KMS-11 (cell line): ENCODE measurements at regions not wholly inside any gene's neighbourhood (a gene's known extent, or its start where the extent isn't known, plus 50 kb on each side); places are given as distances from the start of the nearest gene placed in this dataset.

Experiments used
- H2AFZ ChIP-seq: fragments of 200-600 bp; sonication (generic); 2 replicates; pipeline ENCODE4 v1.6.1; 2016; ENCODE audit warnings: antibody characterized with exemption, mixed run types, low read depth
- H3K27ac ChIP-seq: fragments of 200-600 bp; sonication (generic); 2 replicates; pipeline ENCODE4 v1.6.1; 2016; ENCODE audit warnings: mild to moderate bottlenecking, mixed run types
- H3K27me3 ChIP-seq: fragments of 200-600 bp; sonication (generic); 2 replicates; pipeline ENCODE4 v1.6.1; 2017; ENCODE audit warnings: mild to moderate bottlenecking, low read depth, mixed run types, moderate library complexity; ENCODE audit not compliant: insufficient read depth
- H3K36me3 ChIP-seq: fragments of 200-600 bp; sonication (generic); 2 replicates; pipeline ENCODE4 v1.6.1; 2017; ENCODE audit warnings: mild to moderate bottlenecking, mixed run types; ENCODE audit not compliant: insufficient read depth
- H3K4me1 ChIP-seq: fragments of 200-600 bp; sonication (generic); 2 replicates; pipeline ENCODE4 v1.6.1; 2016; ENCODE audit warnings: mild to moderate bottlenecking, low read depth, mixed run types; ENCODE audit not compliant: poor library complexity, severe bottlenecking
- H3K4me2 ChIP-seq: fragments of 200-600 bp; sonication (generic); 2 replicates; pipeline ENCODE4 v1.7.0; 2016; ENCODE audit warnings: mild to moderate bottlenecking, mixed run types
- H3K4me3 ChIP-seq: fragments of 200-600 bp; sonication (generic); IDR thresholded peaks from 2 replicates; pipeline ENCODE4 v1.6.1; 2017; ENCODE audit warnings: low read depth, low read length, mixed read lengths; ENCODE audit not compliant: insufficient read depth
- H3K79me2 ChIP-seq: fragments of 200-600 bp; sonication (generic); 2 replicates; pipeline ENCODE4 v1.6.1; 2016; ENCODE audit warnings: low read depth, mixed run types; ENCODE audit not compliant: insufficient read depth
- H3K9ac ChIP-seq: fragments of 200-600 bp; sonication (generic); 2 replicates; pipeline ENCODE4 v1.6.1; 2016; ENCODE audit warnings: mild to moderate bottlenecking, mixed run types
- H4K20me1 ChIP-seq: fragments of 200-600 bp; sonication (generic); 2 replicates; pipeline ENCODE4 v1.6.1; 2016; ENCODE audit warnings: mild to moderate bottlenecking, mixed run types; ENCODE audit not compliant: insufficient read depth
- CTCF ChIP-seq: fragments of 200-600 bp; sonication (generic); conservative IDR thresholded peaks from 2 replicates; pipeline ENCODE4 v1.6.1; 2017; ENCODE audit warnings: low read depth, mild to moderate bottlenecking, antibody characterized with exemption, low read length, moderate library complexity, mixed read lengths

DNA sequence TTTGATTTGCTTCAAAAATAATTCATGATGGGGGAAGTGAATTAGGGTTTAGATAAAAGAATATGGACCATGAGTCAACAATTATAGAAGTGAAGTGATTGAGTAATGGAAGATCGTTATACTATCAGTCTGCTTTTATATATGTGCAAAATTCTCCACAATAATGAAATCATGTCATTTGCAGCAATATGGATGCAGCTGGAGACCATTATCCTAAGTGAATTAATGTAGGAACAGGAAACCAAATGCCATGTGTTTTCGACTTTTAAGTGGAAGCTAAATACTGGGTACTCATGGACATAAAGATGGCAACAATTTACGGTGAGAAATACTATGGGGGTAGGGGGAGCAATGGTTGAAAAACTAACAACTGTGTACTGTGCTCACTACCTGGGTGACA, 144.7 kb upstream of the SRD5A2 start:
- H3K4me2 ChIP-seq, result no peak overlapping the region
- TF ChIP-seq CTCF, result no peak
- H2AFZ ChIP-seq, result no peak overlapping the region
- H4K20me1 ChIP-seq, result no peaks in the 10 kb centered on the region
- no peaks in the 10 kb centered on the region for H3K36me3 ChIP-seq
- no peaks in the 10 kb centered on the region for H3K4me1 ChIP-seq
- no peak overlapping the region for H3K9ac ChIP-seq
- no peak overlapping the region for H3K4me3 ChIP-seq
- H3K27ac ChIP-seq, result no peak overlapping the region
- H3K79me2 ChIP-seq, result no peaks in the 10 kb centered on the region
- H3K27me3 ChIP-seq, result no peaks in the 10 kb centered on the region

DNA sequence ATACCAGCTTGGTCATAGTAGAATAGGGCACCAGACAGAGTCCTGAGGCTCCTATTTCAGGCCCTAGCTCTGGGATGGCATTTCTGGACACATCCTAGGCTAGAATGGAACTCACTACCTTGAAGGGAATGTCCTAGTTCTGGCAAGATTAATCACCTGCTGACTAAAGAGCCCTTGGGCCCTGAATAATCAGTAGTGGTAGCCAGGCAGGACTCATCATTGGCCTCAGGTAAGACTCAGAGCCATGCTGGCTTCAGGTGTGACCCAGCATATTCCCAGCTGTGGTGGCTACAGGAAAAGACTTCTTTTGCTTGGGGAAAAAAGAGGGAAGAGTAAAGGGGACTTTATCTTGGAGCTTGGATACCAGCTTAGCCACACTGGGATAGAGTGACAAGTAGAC, 131.0 kb upstream of the SRD5A2 start:
- H2AFZ ChIP-seq, result no peak overlapping the region
- no peaks in the 10 kb centered on the region for H3K36me3 ChIP-seq
- no peaks in the 10 kb centered on the region for H4K20me1 ChIP-seq
- TF ChIP-seq CTCF, result no peak
- no peaks in the 10 kb centered on the region for H3K27me3 ChIP-seq
- no peaks in the 10 kb centered on the region for H3K4me1 ChIP-seq
- no peaks in the 10 kb centered on the region for H3K79me2 ChIP-seq
- H3K4me3 ChIP-seq, result no peak overlapping the region
- H3K27ac ChIP-seq, result no peak overlapping the region
- H3K9ac ChIP-seq, result no peak overlapping the region
- H3K4me2 ChIP-seq, result no peak overlapping the region

DNA sequence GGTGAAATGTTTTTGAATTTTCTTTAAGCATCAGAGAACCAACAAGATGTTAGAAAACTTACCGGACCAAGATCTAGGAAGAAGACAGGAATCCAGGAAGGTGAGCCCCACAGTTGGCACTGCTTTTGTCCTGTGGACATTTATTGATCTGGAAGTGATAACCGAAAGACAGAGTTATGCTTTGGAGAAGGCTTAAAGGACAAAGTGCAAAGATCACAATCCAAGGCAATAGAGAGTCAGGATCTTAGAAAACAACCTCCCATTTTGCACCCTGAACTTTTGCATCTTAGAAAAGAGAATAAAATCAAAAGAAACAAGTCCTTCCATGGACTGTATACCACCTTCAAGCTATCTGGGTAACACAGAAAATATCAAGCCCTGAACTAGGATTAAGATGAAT, 129.4 kb upstream of the SRD5A2 start:
- H3K36me3 ChIP-seq, result no peaks in the 10 kb centered on the region
- H3K27ac ChIP-seq, result no peak overlapping the region
- no peak overlapping the region for H3K9ac ChIP-seq
- no peaks in the 10 kb centered on the region for H4K20me1 ChIP-seq
- no peak overlapping the region for H3K4me2 ChIP-seq
- no peak overlapping the region for H2AFZ ChIP-seq
- no peaks in the 10 kb centered on the region for H3K4me1 ChIP-seq
- no peak for TF ChIP-seq CTCF
- H3K27me3 ChIP-seq, result no peaks in the 10 kb centered on the region
- H3K4me3 ChIP-seq, result no peak overlapping the region
- no peaks in the 10 kb centered on the region for H3K79me2 ChIP-seq

- H3K27ac ChIP-seq, result no peak overlapping the region
- no peak overlapping the region for H3K4me3 ChIP-seq
- no peaks in the 10 kb centered on the region for H4K20me1 ChIP-seq
- no peak overlapping the region for H2AFZ ChIP-seq
- H3K27me3 ChIP-seq, result no peaks in the 10 kb centered on the region
- H3K9ac ChIP-seq, result no peak overlapping the region
- no peak overlapping the region for H3K4me2 ChIP-seq
- H3K79me2 ChIP-seq, result no peaks in the 10 kb centered on the region
- H3K4me1 ChIP-seq, result no peaks in the 10 kb centered on the region
- TF ChIP-seq CTCF, result no peak
- H3K36me3 ChIP-seq, result no peaks in the 10 kb centered on the region
These were observed 127.3 kb upstream of the SRD5A2 start for GRCh38 chr2:31707992-31708391.
